Tibial nerve (tissue), 4 donors: ENCODE measurements at regions not wholly inside any gene's neighbourhood (a gene's known extent, or its start where the extent isn't known, plus 50 kb on each side); places are given as distances from the start of the nearest gene placed in this dataset.
"Not testable (repeated sequence)": the region's sequence is repeated elsewhere in the genome, so short reads cannot be mapped to it uniquely, and the experiment has no call there.

Source experiments
- EP300 ChIP-seq, 2 donors: sonication (generic); formaldehyde crosslinking; IDR thresholded peaks; one replicate each; pipeline ENCODE4 v1.6.1; 2017; ENCODE audit warnings: antibody characterized with exemption in 2 of 2, mild to moderate bottlenecking in 1 of 2
- TF ChIP-seq, protein P1 (sequence below), 5 experiments: fragments of 200-600 bp in 3 of 5; fragments of 450-650 bp in 2 of 5; sonication (generic) in 3 of 5; IDR thresholded peaks; one replicate each; pipeline ENCODE4 v1.5.1; 2016 to 2019; ENCODE audit warnings: antibody characterized with exemption in 5 of 5, mild to moderate bottlenecking in 3 of 5, moderate library complexity in 2 of 5

DNA sequence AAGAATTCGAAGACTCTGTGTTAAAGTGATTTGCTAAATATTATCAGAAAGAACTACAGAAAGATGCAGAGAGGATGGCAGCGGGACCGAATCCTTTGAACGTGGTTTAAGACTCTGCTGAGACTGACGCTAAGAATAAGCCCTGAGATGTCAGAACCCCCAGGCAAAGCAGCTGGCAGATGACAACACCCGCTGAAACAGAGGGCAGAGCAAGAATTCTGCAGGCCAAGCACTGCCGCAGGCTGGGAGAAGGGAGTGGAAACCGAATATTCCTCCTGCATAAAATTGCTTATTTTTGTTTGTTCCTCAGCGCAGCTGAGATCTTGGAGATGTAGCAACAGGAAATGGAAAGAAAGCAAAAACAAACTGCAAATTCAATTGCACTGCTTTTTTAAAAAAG, 153.3 kb downstream of the ADRA2C start:
- TF ChIP-seq, protein P1, sequence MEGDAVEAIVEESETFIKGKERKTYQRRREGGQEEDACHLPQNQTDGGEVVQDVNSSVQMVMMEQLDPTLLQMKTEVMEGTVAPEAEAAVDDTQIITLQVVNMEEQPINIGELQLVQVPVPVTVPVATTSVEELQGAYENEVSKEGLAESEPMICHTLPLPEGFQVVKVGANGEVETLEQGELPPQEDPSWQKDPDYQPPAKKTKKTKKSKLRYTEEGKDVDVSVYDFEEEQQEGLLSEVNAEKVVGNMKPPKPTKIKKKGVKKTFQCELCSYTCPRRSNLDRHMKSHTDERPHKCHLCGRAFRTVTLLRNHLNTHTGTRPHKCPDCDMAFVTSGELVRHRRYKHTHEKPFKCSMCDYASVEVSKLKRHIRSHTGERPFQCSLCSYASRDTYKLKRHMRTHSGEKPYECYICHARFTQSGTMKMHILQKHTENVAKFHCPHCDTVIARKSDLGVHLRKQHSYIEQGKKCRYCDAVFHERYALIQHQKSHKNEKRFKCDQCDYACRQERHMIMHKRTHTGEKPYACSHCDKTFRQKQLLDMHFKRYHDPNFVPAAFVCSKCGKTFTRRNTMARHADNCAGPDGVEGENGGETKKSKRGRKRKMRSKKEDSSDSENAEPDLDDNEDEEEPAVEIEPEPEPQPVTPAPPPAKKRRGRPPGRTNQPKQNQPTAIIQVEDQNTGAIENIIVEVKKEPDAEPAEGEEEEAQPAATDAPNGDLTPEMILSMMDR (IDR thresholded peaks at IDR 0.05), result not testable (repeated sequence)
- not testable (repeated sequence) for TF ChIP-seq EP300 (IDR thresholded peaks at IDR 0.05)
